BE2C (cell line): ENCODE measurements at regions not wholly inside any gene's neighbourhood (a gene's known extent, or its start where the extent isn't known, plus 50 kb on each side); places are given as distances from the start of the nearest gene placed in this dataset.

Experiments used
- DNase-seq: peaks from one replicate; pipeline ENCODE4 v3.0.0-alpha.2; 2020
- H3K27me3 ChIP-seq: fragments of 250-450 bp; sonication (Bioruptor Pico); 2 replicates; pipeline ENCODE4 v1.5.1; 2020; ENCODE audit warnings: mild to moderate bottlenecking
- H3K36me3 ChIP-seq: fragments of 250-450 bp; sonication (Bioruptor Pico); 2 replicates; pipeline ENCODE4 v1.5.1; 2020; ENCODE audit warnings: mild to moderate bottlenecking
- H3K4me1 ChIP-seq: fragments of 250-450 bp; sonication (Bioruptor Pico); 2 replicates; pipeline ENCODE4 v1.5.1; 2020
- H3K4me3 ChIP-seq: 2 replicates; pipeline ENCODE4 v1.5.1; 2011; ENCODE audit warnings: low read depth, low read length
- H3K9me3 ChIP-seq: fragments of 250-450 bp; sonication (Bioruptor Pico); 2 replicates; pipeline ENCODE4 v1.5.1; 2020
- CTCF ChIP-seq: IDR thresholded peaks from 2 replicates; pipeline ENCODE4 v1.5.1; 2012; ENCODE audit warnings: mild to moderate bottlenecking, low read depth, low read length

- no peaks in the 10 kb centered on the region for H3K9me3 ChIP-seq
- no peaks in the 10 kb centered on the region for H3K36me3 ChIP-seq
- DNase-seq, result no peak
- H3K27me3 ChIP-seq, result no peaks in the 10 kb centered on the region; the same call in 1 of the 2 replicates
- H3K4me3 ChIP-seq, result no peak overlapping the region
- no peak for TF ChIP-seq CTCF
- H3K4me1 ChIP-seq, result no peaks in the 10 kb centered on the region
Measured at GRCh38 chr3:73884361-73884760, 259.6 kb upstream of the PDZRN3 start.

- TF ChIP-seq CTCF, result no peak
- no peaks in the 10 kb centered on the region for H3K9me3 ChIP-seq
- no peaks in the 10 kb centered on the region; the same call in 1 of the 2 replicates for H3K27me3 ChIP-seq
- H3K4me3 ChIP-seq, result no peak overlapping the region
- H3K4me1 ChIP-seq, result no peaks in the 10 kb centered on the region
- H3K36me3 ChIP-seq, result no peaks in the 10 kb centered on the region
- no peak for DNase-seq
Measured at GRCh38 chr3:73883497-73883896, 258.8 kb upstream of the PDZRN3 start.

- no peaks in the 10 kb centered on the region for H3K36me3 ChIP-seq
- DNase-seq, result no peak
- H3K4me3 ChIP-seq, result no peak overlapping the region
- H3K27me3 ChIP-seq, result no peaks in the 10 kb centered on the region; the same call in 1 of the 2 replicates
- no peaks in the 10 kb centered on the region for H3K4me1 ChIP-seq
- TF ChIP-seq CTCF, result no peak
- H3K9me3 ChIP-seq, result no peaks in the 10 kb centered on the region
Measured at GRCh38 chr3:73874606-73875369, 250.0 kb upstream of the PDZRN3 start.

GRCh38 chr3:73874161-73874560 is 249.4 kb upstream of the PDZRN3 start:
- Histone ChIP-seq H3K9me3 (no peaks in the 10 kb centered on the region), H3K4me1 (no peaks in the 10 kb centered on the region), H3K36me3 (no peaks in the 10 kb centered on the region), H3K27me3 (no peaks in the 10 kb centered on the region; the same call in 1 of the 2 replicates), H3K4me3 (no peak overlapping the region)
- no peak for TF ChIP-seq CTCF
- DNase-seq, result no peak

GRCh38 chr3:73868688-73869315 is 244.1 kb upstream of the PDZRN3 start:
- Histone ChIP-seq H3K36me3 (no peaks in the 10 kb centered on the region), H3K4me1 (no peaks in the 10 kb centered on the region), H3K9me3 (no peaks in the 10 kb centered on the region), H3K27me3 (no peaks in the 10 kb centered on the region; the same call in 1 of the 2 replicates), H3K4me3 (no peak overlapping the region)
- DNase-seq, result peak; percentile 33
- peak; percentile 77 for TF ChIP-seq CTCF

GRCh38 chr3:73867524-73867923 is 242.8 kb upstream of the PDZRN3 start:
- Histone ChIP-seq H3K4me1 (no peaks in the 10 kb centered on the region), H3K36me3 (no peaks in the 10 kb centered on the region), H3K9me3 (no peaks in the 10 kb centered on the region), H3K27me3 (no peaks in the 10 kb centered on the region; the same call in 1 of the 2 replicates), H3K4me3 (no peak overlapping the region)
- no peak for TF ChIP-seq CTCF
- no peak for DNase-seq
